Body of pancreas (tissue), 4 donors: ENCODE measurements at regions not wholly inside any gene's neighbourhood (a gene's known extent, or its start where the extent isn't known, plus 50 kb on each side); places are given as distances from the start of the nearest gene placed in this dataset.

Source experiments
- ATAC-seq: fragments of 150-250 bp; one replicate; pipeline ENCODE4 v1.9.1; 2016
- DNase-seq, 4 donors: peaks; one replicate each; pipeline ENCODE4 v3.0.0-alpha.2; 2019
- H3K27ac ChIP-seq, 4 donors: fragments of 200-600 bp; sonication (generic); 1 replicate in 3 of 4; 2 replicates in 1 of 4; pipeline versions ENCODE4 v1.5.1 to v1.6.1; 2016 to 2019; ENCODE audit warnings: mild to moderate bottlenecking in 1 of 4, mixed read lengths in 1 of 4, moderate library complexity in 1 of 4
- H3K27me3 ChIP-seq, 2 donors: fragments of 200-600 bp; sonication (generic); one replicate each; pipeline ENCODE4 v1.6.0; 2016; ENCODE audit warnings: mild to moderate bottlenecking in 1 of 2
- H3K36me3 ChIP-seq, 2 donors: fragments of 200-600 bp; sonication (generic); replicated peaks in 1 of 2; 2 replicates each; pipeline ENCODE4 v1.5.1; 2016; ENCODE audit warnings: low read depth in 2 of 2; ENCODE audit not compliant: insufficient read depth in 1 of 2
- H3K4me1 ChIP-seq: fragments of 200-600 bp; sonication (generic); one replicate; pipeline ENCODE4 v1.6.0; 2016
- H3K4me3 ChIP-seq, 2 donors: fragments of 200-600 bp; sonication (generic); 1 replicate in 1 of 2; 2 replicates in 1 of 2; pipeline ENCODE4 v1.5.1; 2016 to 2019
- H3K9me3 ChIP-seq, 3 donors: fragments of 200-600 bp; sonication (generic); 1 replicate in 2 of 3; 2 replicates in 1 of 3; pipeline ENCODE4 v1.5.1; 2016
- POLR2A ChIP-seq, 3 donors: fragments of 450-650 bp; IDR thresholded peaks; one replicate each; pipeline ENCODE4 v1.6.1; 2016; ENCODE audit warnings: antibody characterized with exemption in 3 of 3, mild to moderate bottlenecking in 2 of 3
- WGBS, 2 donors: methylation state at CpG; one replicate each; pipeline ENCODE4 v1.1.5; 2017; 5-methylcytosine and 5-hydroxymethylcytosine counted together
- intact Hi-C: fragments of 100-400 bp; cut with DNase I; formaldehyde crosslinking; loops from one replicate; pipeline ENCODE4 v1.15.1; 2023
- TF ChIP-seq, protein P1 (sequence below), 7 experiments: fragments of 450-650 bp in 4 of 7; fragments of 200-600 bp in 3 of 7; sonication (generic) in 3 of 7; IDR thresholded peaks; one replicate each; pipeline ENCODE4 v1.5.1; 2016 to 2019; ENCODE audit warnings: antibody characterized with exemption in 7 of 7

GRCh38 chr12:19633641-19634040, 194.3 kb downstream of the AEBP2 start:
- intact Hi-C loops, result no loop called here
- no peak for DNase-seq
- no peaks in the 10 kb centered on the region for H3K9me3 ChIP-seq
- no peak overlapping the region for H3K27ac ChIP-seq
- H3K27me3 ChIP-seq, result no peaks in the 10 kb centered on the region
- H3K36me3 ChIP-seq, result no peaks in the 10 kb centered on the region
- no peaks in the 10 kb centered on the region for H3K4me1 ChIP-seq
- WGBS, 2 donors, result 96 to 98% methylated on average over 2 of the region's 2 CpGs
- no peak overlapping the region for H3K4me3 ChIP-seq
- TF ChIP-seq, protein P1, sequence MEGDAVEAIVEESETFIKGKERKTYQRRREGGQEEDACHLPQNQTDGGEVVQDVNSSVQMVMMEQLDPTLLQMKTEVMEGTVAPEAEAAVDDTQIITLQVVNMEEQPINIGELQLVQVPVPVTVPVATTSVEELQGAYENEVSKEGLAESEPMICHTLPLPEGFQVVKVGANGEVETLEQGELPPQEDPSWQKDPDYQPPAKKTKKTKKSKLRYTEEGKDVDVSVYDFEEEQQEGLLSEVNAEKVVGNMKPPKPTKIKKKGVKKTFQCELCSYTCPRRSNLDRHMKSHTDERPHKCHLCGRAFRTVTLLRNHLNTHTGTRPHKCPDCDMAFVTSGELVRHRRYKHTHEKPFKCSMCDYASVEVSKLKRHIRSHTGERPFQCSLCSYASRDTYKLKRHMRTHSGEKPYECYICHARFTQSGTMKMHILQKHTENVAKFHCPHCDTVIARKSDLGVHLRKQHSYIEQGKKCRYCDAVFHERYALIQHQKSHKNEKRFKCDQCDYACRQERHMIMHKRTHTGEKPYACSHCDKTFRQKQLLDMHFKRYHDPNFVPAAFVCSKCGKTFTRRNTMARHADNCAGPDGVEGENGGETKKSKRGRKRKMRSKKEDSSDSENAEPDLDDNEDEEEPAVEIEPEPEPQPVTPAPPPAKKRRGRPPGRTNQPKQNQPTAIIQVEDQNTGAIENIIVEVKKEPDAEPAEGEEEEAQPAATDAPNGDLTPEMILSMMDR (IDR thresholded peaks at IDR 0.05), result no peak
- no peak for TF ChIP-seq POLR2A (IDR thresholded peaks at IDR 0.05)
- no peak for ATAC-seq

- Histone ChIP-seq H3K27ac (no peak overlapping the region), H3K36me3 (no peaks in the 10 kb centered on the region), H3K27me3 (no peaks in the 10 kb centered on the region), H3K4me1 (no peaks in the 10 kb centered on the region), H3K4me3 (no peak overlapping the region), H3K9me3 (no peaks in the 10 kb centered on the region)
- ATAC-seq, result no peak
- no peak for DNase-seq
- TF ChIP-seq, protein P1 (IDR thresholded peaks at IDR 0.05), result no peak
- no peak for TF ChIP-seq POLR2A (IDR thresholded peaks at IDR 0.05)
- WGBS, 2 donors, result 56 to 67% methylated on average over 5 of the region's 5 CpGs
- intact Hi-C loops, result no loop called here
Observed at GRCh38 chr12:19639781-19640415, 200.6 kb downstream of the AEBP2 start.

- H3K27ac ChIP-seq, result no peak overlapping the region
Observed at GRCh38 chr12:19641235-19642080, 202.2 kb downstream of the AEBP2 start.

DNA sequence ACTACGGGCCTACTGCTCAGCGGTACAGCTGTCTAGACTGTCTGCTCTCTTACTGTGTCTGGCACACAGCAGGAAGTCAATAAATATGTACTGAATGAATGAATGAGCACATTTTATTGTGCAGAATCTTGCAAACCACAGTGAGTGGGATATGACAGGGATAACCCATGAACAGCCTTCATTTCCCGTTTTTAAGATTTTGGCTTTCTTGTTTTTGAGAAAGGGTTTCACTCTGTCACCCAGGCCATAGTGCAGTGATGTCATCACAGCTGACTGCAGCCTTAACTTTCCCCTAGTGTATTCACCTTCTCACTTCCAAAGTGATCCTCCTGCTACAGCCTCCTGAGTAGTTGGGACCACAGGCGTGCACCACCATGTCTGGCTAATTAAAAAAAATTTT, 203.1 kb downstream of the AEBP2 start:
- 80 to 91% methylated on average over 4 of the region's 4 CpGs for WGBS, 2 donors
- intact Hi-C loops, result no loop called here
- TF ChIP-seq POLR2A (IDR thresholded peaks at IDR 0.05), result no peak
- TF ChIP-seq, protein P1 (IDR thresholded peaks at IDR 0.05), result no peak
- no peak overlapping the region for H3K4me3 ChIP-seq
- H3K9me3 ChIP-seq, result no peaks in the 10 kb centered on the region
- ATAC-seq, result no peak
- no peaks in the 10 kb centered on the region for H3K4me1 ChIP-seq
- no peaks in the 10 kb centered on the region for H3K36me3 ChIP-seq
- no peak overlapping the region for H3K27ac ChIP-seq
- no peaks in the 10 kb centered on the region for H3K27me3 ChIP-seq
- DNase-seq, result no peak

More at GRCh38 chr12:19641235-19642080, 202.2 kb downstream of the AEBP2 start:
- Histone ChIP-seq H3K36me3 (no peaks in the 10 kb centered on the region), H3K4me3 (no peak overlapping the region), H3K4me1 (no peaks in the 10 kb centered on the region), H3K9me3 (no peaks in the 10 kb centered on the region), H3K27me3 (no peaks in the 10 kb centered on the region)
- intact Hi-C loops, result no loop called here
- no peak for TF ChIP-seq POLR2A (IDR thresholded peaks at IDR 0.05)
- TF ChIP-seq, protein P1 (IDR thresholded peaks at IDR 0.05), result no peak
- peak in 1 of 4 donors; percentile 7 for DNase-seq
- 89 to 92% methylated on average over 5 of the region's 5 CpGs for WGBS, 2 donors
- no peak for ATAC-seq
